Stomach (tissue), 4 donors: ENCODE measurements at regions not wholly inside any gene's neighbourhood (a gene's known extent, or its start where the extent isn't known, plus 50 kb on each side); places are given as distances from the start of the nearest gene placed in this dataset.

ENCODE experiments used
- POLR2AphosphoS5 ChIP-seq, 3 donors: sonication (generic); formaldehyde crosslinking; IDR thresholded peaks; one replicate each; pipeline ENCODE4 v1.6.1; 2016; ENCODE audit warnings: antibody characterized with exemption in 3 of 3
- TF ChIP-seq, protein P1 (sequence below), 7 experiments: fragments of 450-650 bp in 4 of 7; fragments of 200-600 bp in 3 of 7; sonication (generic) in 3 of 7; IDR thresholded peaks; one replicate each; pipeline ENCODE4 v1.5.1; 2016 to 2019; ENCODE audit warnings: antibody characterized with exemption in 7 of 7, control low read depth in 2 of 7, mild to moderate bottlenecking in 1 of 7

DNA sequence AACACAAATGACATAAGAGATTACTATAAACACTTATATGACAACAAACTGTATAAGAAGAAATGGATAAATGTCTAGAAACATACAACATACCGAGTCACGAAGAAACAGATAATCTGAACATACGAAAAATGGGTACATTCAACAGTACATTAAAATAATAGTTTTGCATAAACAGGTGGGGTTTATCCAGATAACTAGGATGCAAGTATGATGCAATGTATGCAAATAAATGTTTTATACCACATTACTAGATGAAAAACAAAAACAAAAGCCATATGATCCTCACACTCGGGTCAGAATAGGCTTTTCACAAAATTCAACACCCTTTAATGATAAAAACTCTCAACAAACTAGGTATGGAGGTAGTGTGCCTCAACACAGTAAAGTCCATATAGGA is 1585.7 kb downstream of the BRINP3 start:
- TF ChIP-seq, protein P1, sequence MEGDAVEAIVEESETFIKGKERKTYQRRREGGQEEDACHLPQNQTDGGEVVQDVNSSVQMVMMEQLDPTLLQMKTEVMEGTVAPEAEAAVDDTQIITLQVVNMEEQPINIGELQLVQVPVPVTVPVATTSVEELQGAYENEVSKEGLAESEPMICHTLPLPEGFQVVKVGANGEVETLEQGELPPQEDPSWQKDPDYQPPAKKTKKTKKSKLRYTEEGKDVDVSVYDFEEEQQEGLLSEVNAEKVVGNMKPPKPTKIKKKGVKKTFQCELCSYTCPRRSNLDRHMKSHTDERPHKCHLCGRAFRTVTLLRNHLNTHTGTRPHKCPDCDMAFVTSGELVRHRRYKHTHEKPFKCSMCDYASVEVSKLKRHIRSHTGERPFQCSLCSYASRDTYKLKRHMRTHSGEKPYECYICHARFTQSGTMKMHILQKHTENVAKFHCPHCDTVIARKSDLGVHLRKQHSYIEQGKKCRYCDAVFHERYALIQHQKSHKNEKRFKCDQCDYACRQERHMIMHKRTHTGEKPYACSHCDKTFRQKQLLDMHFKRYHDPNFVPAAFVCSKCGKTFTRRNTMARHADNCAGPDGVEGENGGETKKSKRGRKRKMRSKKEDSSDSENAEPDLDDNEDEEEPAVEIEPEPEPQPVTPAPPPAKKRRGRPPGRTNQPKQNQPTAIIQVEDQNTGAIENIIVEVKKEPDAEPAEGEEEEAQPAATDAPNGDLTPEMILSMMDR (IDR thresholded peaks at IDR 0.05) = no peak
- no peak for TF ChIP-seq POLR2AphosphoS5 (IDR thresholded peaks at IDR 0.05)
